ENCODE measurements at regions not wholly inside any gene's neighbourhood (a gene's known extent, or its start where the extent isn't known, plus 50 kb on each side); places are given as distances from the start of the nearest gene placed in this dataset.

DNA sequence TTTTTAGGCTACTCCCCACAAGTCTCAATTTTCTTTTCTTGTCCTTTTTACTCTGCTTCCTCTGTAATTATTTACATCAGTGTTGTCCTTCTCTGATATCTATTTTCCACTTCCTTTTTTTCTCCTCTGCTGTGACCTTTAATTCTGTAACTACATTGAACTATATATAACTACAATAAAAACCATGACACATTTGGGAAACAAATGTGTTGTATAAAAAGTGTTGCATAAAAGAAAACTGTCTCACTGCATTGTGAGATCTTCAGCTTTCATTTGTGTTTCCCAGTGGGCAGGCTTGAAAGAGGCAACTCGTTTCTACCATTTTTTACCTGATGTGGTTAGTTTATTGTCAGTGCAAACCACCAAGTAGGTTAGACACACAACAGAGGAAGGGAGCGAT lies 483.9 kb upstream of the NRP1 start:
- peaks cover 0 to 18% (median 0%) of the 10 kb centered on the region in 9 donors for H3K4me1 ChIP-seq
- no peak for TF ChIP-seq CTCF (IDR thresholded peaks at IDR 0.05)
- H3K27ac ChIP-seq = no peak overlapping the region
- no peak overlapping the region for H3K4me3 ChIP-seq
- no peaks in the 10 kb centered on the region for H3K9me3 ChIP-seq
- no peaks in the 10 kb centered on the region for H3K36me3 ChIP-seq
- WGBS, 2 donors = 92 to 93% methylated on average over 2 of the region's 2 CpGs
- no peaks in the 10 kb centered on the region for H3K27me3 ChIP-seq
- DNase-seq = no peak
- intact Hi-C loops (cut with DNase I) = no loop called here
- ATAC-seq = no peak

DNA sequence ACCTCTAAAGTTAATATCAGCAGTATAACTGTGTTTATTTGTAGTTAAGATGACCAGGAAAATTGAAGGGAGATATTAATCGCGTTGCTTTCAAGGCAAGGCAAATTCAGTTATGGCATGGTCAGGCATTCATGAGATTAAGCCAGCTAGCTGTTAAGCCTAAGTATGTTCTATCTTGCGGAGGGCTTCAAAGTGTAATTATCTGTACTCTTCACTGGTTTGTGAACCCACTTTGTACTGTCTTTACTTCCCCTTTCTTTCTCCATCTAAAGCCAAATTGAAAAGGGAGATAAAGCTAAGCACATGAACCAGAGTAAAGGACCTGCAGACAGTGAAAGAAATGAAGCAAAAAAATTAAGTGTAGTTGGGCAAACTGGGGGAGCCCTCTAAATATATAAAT lies 483.1 kb upstream of the NRP1 start:
- Histone ChIP-seq H3K4me3 (no peak overlapping the region), H3K27ac (no peak overlapping the region), H3K9me3 (no peaks in the 10 kb centered on the region), H3K27me3 (no peaks in the 10 kb centered on the region), H3K36me3 (no peaks in the 10 kb centered on the region), H3K4me1 (peaks cover 0 to 16% (median 0%) of the 10 kb centered on the region in 9 donors)
- no peak for TF ChIP-seq CTCF (IDR thresholded peaks at IDR 0.05)
- ATAC-seq (no peak), DNase-seq (no peak)
- 68 to 76% methylated on average over 3 of the region's 3 CpGs for WGBS, 2 donors
- intact Hi-C loops (cut with DNase I) = no loop called here

DNA sequence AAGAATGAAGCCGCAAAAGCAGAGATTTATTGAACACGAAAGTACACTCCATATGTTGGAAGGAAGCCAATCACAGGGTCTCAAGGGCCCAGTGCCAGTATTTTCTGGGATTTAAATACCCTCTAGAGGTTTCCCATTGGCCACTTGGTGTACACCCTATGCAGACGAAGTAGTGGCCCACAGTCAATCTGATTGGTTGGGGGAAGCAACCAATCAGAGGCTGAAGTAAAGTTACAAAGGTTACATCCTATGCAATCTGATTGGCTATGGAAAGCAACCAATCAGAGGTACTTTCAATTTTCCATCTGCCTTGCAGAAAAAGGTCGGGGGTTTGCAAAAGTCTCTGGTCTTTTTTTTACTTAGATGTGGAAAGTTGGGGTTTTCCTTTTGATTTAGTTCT lies 481.3 kb upstream of the NRP1 start:
- ATAC-seq (no peak), DNase-seq (no peak)
- no peak overlapping the region for H3K27ac ChIP-seq
- intact Hi-C loops (cut with DNase I) = no loop called here
- WGBS, 2 donors = 95 to 98% methylated on average over 4 of the region's 4 CpGs
- no peaks in the 10 kb centered on the region for H3K9me3 ChIP-seq
- no peak for TF ChIP-seq CTCF (IDR thresholded peaks at IDR 0.05)
- no peaks in the 10 kb centered on the region for H3K27me3 ChIP-seq
- no peak overlapping the region for H3K4me3 ChIP-seq
- no peaks in the 10 kb centered on the region for H3K36me3 ChIP-seq
- peaks cover 0 to 13% (median 0%) of the 10 kb centered on the region in 9 donors for H3K4me1 ChIP-seq

GRCh38 chr10:33813871-33814270 lies 479.4 kb upstream of the NRP1 start:
- ATAC-seq (no peak), DNase-seq (no peak)
- intact Hi-C loops (cut with DNase I) = no loop called here
- no peak for TF ChIP-seq CTCF (IDR thresholded peaks at IDR 0.05)
- peaks cover 0 to 12% (median 0%) of the 10 kb centered on the region in 9 donors for H3K4me1 ChIP-seq
- H3K4me3 ChIP-seq = no peak overlapping the region
- no peaks in the 10 kb centered on the region for H3K36me3 ChIP-seq
- no peak overlapping the region for H3K27ac ChIP-seq
- H3K27me3 ChIP-seq = no peaks in the 10 kb centered on the region
- no peaks in the 10 kb centered on the region for H3K9me3 ChIP-seq
- WGBS, 2 donors = 64 to 96% methylated on average over 3 of the region's 3 CpGs

- ATAC-seq = no peak
- Histone ChIP-seq H3K27ac (no peak overlapping the region), H3K9me3 (no peaks in the 10 kb centered on the region), H3K27me3 (no peaks in the 10 kb centered on the region), H3K4me3 (no peak overlapping the region), H3K4me1 (peaks cover 0 to 8% (median 0%) of the 10 kb centered on the region in 9 donors), H3K36me3 (no peaks in the 10 kb centered on the region)
- DNase-seq = no peak
- no peak for TF ChIP-seq CTCF (IDR thresholded peaks at IDR 0.05)
- intact Hi-C loops (cut with DNase I) = no loop called here
- 91 to 92% methylated on average over 2 of the region's 2 CpGs for WGBS, 2 donors
These were observed 478.9 kb upstream of the NRP1 start for GRCh38 chr10:33813415-33813814.
